Gastrocnemius medialis (tissue), 4 donors: ENCODE measurements at regions not wholly inside any gene's neighbourhood (a gene's known extent, or its start where the extent isn't known, plus 50 kb on each side); places are given as distances from the start of the nearest gene placed in this dataset.

ENCODE experiments used
- POLR2A ChIP-seq, 2 donors: fragments of 450-650 bp; IDR thresholded peaks; one replicate each; pipeline ENCODE4 v1.6.1; 2017; ENCODE audit warnings: antibody characterized with exemption in 2 of 2, mild to moderate bottlenecking in 2 of 2, moderate library complexity in 2 of 2
- TF ChIP-seq, protein P1 (sequence below), 5 experiments: fragments of 450-650 bp in 3 of 5; fragments of 200-600 bp in 2 of 5; sonication (generic) in 2 of 5; IDR thresholded peaks in 4 of 5; conservative IDR thresholded peaks in 1 of 5; 1 replicate in 4 of 5; 2 replicates in 1 of 5; pipeline ENCODE4 v1.5.1; 2016 to 2019; ENCODE audit warnings: antibody characterized with exemption in 5 of 5, mild to moderate bottlenecking in 3 of 5, moderate library complexity in 3 of 5

DNA sequence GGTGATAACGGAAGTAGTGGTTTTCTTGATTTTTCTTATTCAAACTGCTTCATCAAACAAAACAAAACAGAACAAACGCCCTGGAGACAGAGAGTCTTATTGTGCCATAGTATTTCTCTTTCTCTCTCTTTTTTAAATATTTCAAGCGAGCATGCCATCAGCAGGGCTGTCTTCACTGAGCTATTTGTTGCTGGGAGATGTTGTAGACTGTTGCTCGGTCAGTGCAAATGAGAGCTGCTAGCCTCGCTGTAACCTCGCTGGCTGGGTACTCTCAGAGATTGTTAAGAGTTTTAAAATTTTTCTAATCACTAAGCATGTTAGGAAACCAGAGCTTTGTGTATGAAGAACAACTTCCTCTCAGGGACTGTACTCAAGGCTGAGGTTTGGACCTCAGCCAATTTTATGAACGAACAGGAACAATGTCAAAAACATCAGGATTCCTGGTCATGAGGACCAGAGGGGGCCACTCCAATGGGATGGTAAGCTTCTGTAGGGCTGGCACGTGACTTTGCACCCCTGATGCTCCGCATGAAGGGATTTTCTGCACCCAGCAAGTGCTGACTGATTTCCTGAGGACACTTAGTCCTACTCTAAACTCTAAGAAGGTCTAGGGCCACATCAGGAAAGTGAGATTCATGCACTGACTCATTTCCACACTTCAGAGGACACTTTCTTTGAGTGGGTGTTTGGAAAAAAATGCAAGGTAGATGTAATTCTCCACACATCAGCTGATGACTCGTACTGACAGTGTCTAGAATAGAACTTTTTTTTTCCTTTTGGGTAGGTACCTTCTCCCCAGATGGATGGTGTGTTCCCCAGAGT is 59.8 kb upstream of the IL1R1 start:
- TF ChIP-seq, protein P1, sequence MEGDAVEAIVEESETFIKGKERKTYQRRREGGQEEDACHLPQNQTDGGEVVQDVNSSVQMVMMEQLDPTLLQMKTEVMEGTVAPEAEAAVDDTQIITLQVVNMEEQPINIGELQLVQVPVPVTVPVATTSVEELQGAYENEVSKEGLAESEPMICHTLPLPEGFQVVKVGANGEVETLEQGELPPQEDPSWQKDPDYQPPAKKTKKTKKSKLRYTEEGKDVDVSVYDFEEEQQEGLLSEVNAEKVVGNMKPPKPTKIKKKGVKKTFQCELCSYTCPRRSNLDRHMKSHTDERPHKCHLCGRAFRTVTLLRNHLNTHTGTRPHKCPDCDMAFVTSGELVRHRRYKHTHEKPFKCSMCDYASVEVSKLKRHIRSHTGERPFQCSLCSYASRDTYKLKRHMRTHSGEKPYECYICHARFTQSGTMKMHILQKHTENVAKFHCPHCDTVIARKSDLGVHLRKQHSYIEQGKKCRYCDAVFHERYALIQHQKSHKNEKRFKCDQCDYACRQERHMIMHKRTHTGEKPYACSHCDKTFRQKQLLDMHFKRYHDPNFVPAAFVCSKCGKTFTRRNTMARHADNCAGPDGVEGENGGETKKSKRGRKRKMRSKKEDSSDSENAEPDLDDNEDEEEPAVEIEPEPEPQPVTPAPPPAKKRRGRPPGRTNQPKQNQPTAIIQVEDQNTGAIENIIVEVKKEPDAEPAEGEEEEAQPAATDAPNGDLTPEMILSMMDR (IDR thresholded peaks at IDR 0.05 in 4 of 5, conservative IDR thresholded peaks at IDR 0.05 in 1 of 5): no peak
- TF ChIP-seq POLR2A (IDR thresholded peaks at IDR 0.05): no peak
